WTC11 (cell line): ENCODE measurements at regions not wholly inside any gene's neighbourhood (a gene's known extent, or its start where the extent isn't known, plus 50 kb on each side); places are given as distances from the start of the nearest gene placed in this dataset.

Source experiments
- ELF4 ChIP-seq: sonication (generic); formaldehyde crosslinking; IDR thresholded peaks from 2 replicates; pipeline ENCODE4 v1.8.1; 2022; ENCODE audit warnings: low read depth, mild to moderate bottlenecking, moderate library complexity, missing genetic modification reagents
- FOXP1 ChIP-seq: sonication (generic); formaldehyde crosslinking; IDR thresholded peaks from 2 replicates; pipeline ENCODE4 v1.8.0; 2022; ENCODE audit warnings: missing genetic modification reagents, mild to moderate bottlenecking, moderate library complexity, borderline replicate concordance
- NFYB ChIP-seq: sonication (generic); formaldehyde crosslinking; conservative IDR thresholded peaks from 2 replicates; pipeline ENCODE4 v1.8.0; 2022; ENCODE audit warnings: low read depth, missing genetic modification reagents
- RORB ChIP-seq: fragments of 250-450 bp; sonication (Bioruptor Pico); IDR thresholded peaks from 2 replicates; pipeline ENCODE4 v1.9.0; 2021; ENCODE audit warnings: mild to moderate bottlenecking
- ZNF121 ChIP-seq: sonication (generic); formaldehyde crosslinking; IDR thresholded peaks from 2 replicates; pipeline ENCODE4 v1.8.0; 2023; ENCODE audit warnings: missing genetic modification reagents
- ZNF317 ChIP-seq: sonication (generic); formaldehyde crosslinking; IDR thresholded peaks from 2 replicates; pipeline ENCODE4 v1.8.1; 2023; ENCODE audit warnings: low read depth, mild to moderate bottlenecking, moderate library complexity, missing genetic modification reagents, borderline replicate concordance
- TF ChIP-seq, protein P1 (sequence below): sonication (generic); formaldehyde crosslinking; IDR thresholded peaks from 2 replicates; pipeline ENCODE4 v1.8.1; 2023; ENCODE audit warnings: mild to moderate bottlenecking, missing genetic modification reagents, moderate library complexity
- TF ChIP-seq, protein P2 (sequence below): sonication (generic); formaldehyde crosslinking; IDR thresholded peaks from 2 replicates; pipeline ENCODE4 v1.8.0; 2022; ENCODE audit warnings: mild to moderate bottlenecking, missing genetic modification reagents
- TF ChIP-seq, protein P3 (sequence below): fragments of 250-450 bp; sonication (Bioruptor Pico); IDR thresholded peaks from 2 replicates; pipeline ENCODE4 v1.9.0; 2021; ENCODE audit warnings: mild to moderate bottlenecking
- TF ChIP-seq, protein P4 (sequence below): fragments of 200-600 bp; IDR thresholded peaks from 2 replicates; pipeline ENCODE4 v1.8.0; 2022; ENCODE audit warnings: antibody characterized with exemption

DNA sequence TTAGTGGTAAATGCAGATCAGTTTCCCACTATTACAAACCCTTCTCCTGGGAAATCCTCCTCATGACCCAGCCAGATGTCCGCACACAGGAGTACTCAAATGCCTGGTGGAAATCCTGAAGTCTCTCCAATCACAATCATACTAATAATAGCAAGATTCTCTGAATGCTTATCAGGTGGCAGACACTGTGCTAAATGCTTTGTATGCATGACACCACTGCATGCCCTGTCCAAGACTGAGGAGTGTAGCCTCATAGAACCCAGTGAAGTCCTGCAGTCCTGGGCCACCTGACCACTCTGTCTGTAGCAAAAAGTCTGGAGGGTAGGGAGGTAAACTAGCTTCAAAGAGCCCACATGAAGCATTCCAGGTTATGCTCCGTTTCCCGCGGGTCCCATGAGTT is 434.8 kb upstream of the CHST9 start:
- TF ChIP-seq ELF4 (CRISPR knock-in tag) (no peak), ZNF317 (no peak), RORB (no peak), ZNF121 (CRISPR knock-in tag) (no peak), FOXP1 (CRISPR knock-in tag) (no peak), NFYB (no peak)
- TF ChIP-seq, protein P1, sequence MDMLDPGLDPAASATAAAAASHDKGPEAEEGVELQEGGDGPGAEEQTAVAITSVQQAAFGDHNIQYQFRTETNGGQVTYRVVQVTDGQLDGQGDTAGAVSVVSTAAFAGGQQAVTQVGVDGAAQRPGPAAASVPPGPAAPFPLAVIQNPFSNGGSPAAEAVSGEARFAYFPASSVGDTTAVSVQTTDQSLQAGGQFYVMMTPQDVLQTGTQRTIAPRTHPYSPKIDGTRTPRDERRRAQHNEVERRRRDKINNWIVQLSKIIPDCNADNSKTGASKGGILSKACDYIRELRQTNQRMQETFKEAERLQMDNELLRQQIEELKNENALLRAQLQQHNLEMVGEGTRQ (CRISPR knock-in tag), result no peak
- TF ChIP-seq, protein P2, sequence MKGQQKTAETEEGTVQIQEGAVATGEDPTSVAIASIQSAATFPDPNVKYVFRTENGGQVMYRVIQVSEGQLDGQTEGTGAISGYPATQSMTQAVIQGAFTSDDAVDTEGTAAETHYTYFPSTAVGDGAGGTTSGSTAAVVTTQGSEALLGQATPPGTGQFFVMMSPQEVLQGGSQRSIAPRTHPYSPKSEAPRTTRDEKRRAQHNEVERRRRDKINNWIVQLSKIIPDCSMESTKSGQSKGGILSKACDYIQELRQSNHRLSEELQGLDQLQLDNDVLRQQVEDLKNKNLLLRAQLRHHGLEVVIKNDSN (CRISPR knock-in tag), result no peak
- TF ChIP-seq, protein P3, sequence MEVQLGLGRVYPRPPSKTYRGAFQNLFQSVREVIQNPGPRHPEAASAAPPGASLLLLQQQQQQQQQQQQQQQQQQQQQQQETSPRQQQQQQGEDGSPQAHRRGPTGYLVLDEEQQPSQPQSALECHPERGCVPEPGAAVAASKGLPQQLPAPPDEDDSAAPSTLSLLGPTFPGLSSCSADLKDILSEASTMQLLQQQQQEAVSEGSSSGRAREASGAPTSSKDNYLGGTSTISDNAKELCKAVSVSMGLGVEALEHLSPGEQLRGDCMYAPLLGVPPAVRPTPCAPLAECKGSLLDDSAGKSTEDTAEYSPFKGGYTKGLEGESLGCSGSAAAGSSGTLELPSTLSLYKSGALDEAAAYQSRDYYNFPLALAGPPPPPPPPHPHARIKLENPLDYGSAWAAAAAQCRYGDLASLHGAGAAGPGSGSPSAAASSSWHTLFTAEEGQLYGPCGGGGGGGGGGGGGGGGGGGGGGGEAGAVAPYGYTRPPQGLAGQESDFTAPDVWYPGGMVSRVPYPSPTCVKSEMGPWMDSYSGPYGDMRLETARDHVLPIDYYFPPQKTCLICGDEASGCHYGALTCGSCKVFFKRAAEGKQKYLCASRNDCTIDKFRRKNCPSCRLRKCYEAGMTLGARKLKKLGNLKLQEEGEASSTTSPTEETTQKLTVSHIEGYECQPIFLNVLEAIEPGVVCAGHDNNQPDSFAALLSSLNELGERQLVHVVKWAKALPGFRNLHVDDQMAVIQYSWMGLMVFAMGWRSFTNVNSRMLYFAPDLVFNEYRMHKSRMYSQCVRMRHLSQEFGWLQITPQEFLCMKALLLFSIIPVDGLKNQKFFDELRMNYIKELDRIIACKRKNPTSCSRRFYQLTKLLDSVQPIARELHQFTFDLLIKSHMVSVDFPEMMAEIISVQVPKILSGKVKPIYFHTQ, result no peak
- TF ChIP-seq, protein P4, sequence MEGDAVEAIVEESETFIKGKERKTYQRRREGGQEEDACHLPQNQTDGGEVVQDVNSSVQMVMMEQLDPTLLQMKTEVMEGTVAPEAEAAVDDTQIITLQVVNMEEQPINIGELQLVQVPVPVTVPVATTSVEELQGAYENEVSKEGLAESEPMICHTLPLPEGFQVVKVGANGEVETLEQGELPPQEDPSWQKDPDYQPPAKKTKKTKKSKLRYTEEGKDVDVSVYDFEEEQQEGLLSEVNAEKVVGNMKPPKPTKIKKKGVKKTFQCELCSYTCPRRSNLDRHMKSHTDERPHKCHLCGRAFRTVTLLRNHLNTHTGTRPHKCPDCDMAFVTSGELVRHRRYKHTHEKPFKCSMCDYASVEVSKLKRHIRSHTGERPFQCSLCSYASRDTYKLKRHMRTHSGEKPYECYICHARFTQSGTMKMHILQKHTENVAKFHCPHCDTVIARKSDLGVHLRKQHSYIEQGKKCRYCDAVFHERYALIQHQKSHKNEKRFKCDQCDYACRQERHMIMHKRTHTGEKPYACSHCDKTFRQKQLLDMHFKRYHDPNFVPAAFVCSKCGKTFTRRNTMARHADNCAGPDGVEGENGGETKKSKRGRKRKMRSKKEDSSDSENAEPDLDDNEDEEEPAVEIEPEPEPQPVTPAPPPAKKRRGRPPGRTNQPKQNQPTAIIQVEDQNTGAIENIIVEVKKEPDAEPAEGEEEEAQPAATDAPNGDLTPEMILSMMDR, result no peak
